ENCODE measurements at regions not wholly inside any gene's neighbourhood (a gene's known extent, or its start where the extent isn't known, plus 50 kb on each side); places are given as distances from the start of the nearest gene placed in this dataset.

GRCh38 chr22:27615408-27615807 is 186.1 kb downstream of the MN1 start:
- DNase-seq: no peak

- no peak for DNase-seq
These were observed 185.5 kb downstream of the MN1 start for GRCh38 chr22:27616033-27616432.

- DNase-seq: no peak
These were observed 184.2 kb downstream of the MN1 start for GRCh38 chr22:27617214-27617881.

GRCh38 chr22:27620367-27621154 is 181.0 kb downstream of the MN1 start:
- DNase-seq: no peak

GRCh38 chr22:27621486-27622070 is 180.0 kb downstream of the MN1 start:
- DNase-seq: no peak

- DNase-seq: no peak
These were observed 177.5 kb downstream of the MN1 start for GRCh38 chr22:27624042-27624441.

- DNase-seq: no peak
These were observed 176.9 kb downstream of the MN1 start for GRCh38 chr22:27624705-27625104.

- DNase-seq: no peak
These were observed 175.5 kb downstream of the MN1 start for GRCh38 chr22:27625769-27626674.

GRCh38 chr22:27626675-27627443 is 174.7 kb downstream of the MN1 start:
- DNase-seq: no peak

GRCh38 chr22:27627444-27627833 is 174.1 kb downstream of the MN1 start:
- DNase-seq: no peak

- DNase-seq: no peak
These were observed 173.7 kb downstream of the MN1 start for GRCh38 chr22:27627901-27628300.

- no peak for DNase-seq
These were observed 173.2 kb downstream of the MN1 start for GRCh38 chr22:27628341-27628740.

GRCh38 chr22:27628891-27629631 is 172.5 kb downstream of the MN1 start:
- DNase-seq: no peak

- DNase-seq: no peak
These were observed 171.5 kb downstream of the MN1 start for GRCh38 chr22:27629908-27630673.

GRCh38 chr22:27630754-27631153 is 170.8 kb downstream of the MN1 start:
- no peak for DNase-seq

GRCh38 chr22:27631641-27632040 is 169.9 kb downstream of the MN1 start:
- DNase-seq: no peak

- no peak for DNase-seq
These were observed 168.9 kb downstream of the MN1 start for GRCh38 chr22:27632451-27633295.

GRCh38 chr22:27633296-27633871 is 168.2 kb downstream of the MN1 start:
- no peak for DNase-seq

- DNase-seq: no peak
These were observed 167.4 kb downstream of the MN1 start for GRCh38 chr22:27634043-27634740.

Measured in activated CD4-positive, alpha-beta T cell treated with anti-CD3 and anti-CD28 coated beads, Interleukin-2, amount 50 U/mL, for 16 hours (primary cell).